ENCODE measurements at regions not wholly inside any gene's neighbourhood (a gene's known extent, or its start where the extent isn't known, plus 50 kb on each side); places are given as distances from the start of the nearest gene placed in this dataset.

GRCh38 chr4:176967586-176967985 lies 174.9 kb upstream of the VEGFC start:
- no peak for DNase-seq (ENCODE audit: low spot score)
- in situ Hi-C loops (cut with HindIII; ENCODE audit: low sequenced_read_pairs), result no loop called here

GRCh38 chr4:176968094-176968493 lies 175.4 kb upstream of the VEGFC start:
- in situ Hi-C loops (cut with HindIII; ENCODE audit: low sequenced_read_pairs), result no loop called here
- no peak for DNase-seq (ENCODE audit: low spot score)

GRCh38 chr4:176969011-176969410 lies 176.3 kb upstream of the VEGFC start:
- in situ Hi-C loops (cut with HindIII; ENCODE audit: low sequenced_read_pairs), result no loop called here
- no peak for DNase-seq (ENCODE audit: low spot score)

GRCh38 chr4:176970853-176971252 lies 178.1 kb upstream of the VEGFC start:
- no peak for DNase-seq (ENCODE audit: low spot score)
- in situ Hi-C loops (cut with HindIII; ENCODE audit: low sequenced_read_pairs), result no loop called here

- in situ Hi-C loops (cut with HindIII; ENCODE audit: low sequenced_read_pairs), result no loop called here
- no peak for DNase-seq (ENCODE audit: low spot score)
Observed at GRCh38 chr4:176971576-176972115, 178.9 kb upstream of the VEGFC start.

DNA sequence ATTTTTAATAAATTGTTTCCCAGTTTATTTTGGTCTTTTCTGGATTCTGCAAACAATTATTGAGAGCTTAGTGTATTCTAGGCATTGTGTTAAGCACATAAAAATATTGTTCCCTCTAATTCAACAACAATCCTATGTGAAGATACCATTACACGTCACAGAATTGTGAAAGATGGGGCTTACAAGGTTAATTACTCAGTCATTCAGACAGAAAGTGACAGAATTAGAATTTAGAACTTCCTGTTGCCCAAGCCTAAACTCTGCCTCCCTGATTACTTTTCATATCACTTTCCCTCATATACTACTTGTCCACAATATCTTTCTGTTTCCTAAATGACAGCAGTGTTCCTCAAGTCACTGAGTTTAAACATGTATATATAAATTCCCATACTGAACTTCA lies 186.7 kb upstream of the VEGFC start:
- DNase-seq (ENCODE audit: low spot score), result no peak
- in situ Hi-C loops (cut with HindIII; ENCODE audit: low sequenced_read_pairs), result no loop called here

- in situ Hi-C loops (cut with HindIII; ENCODE audit: low sequenced_read_pairs), result no loop called here
- no peak for DNase-seq (ENCODE audit: low spot score)
Observed at GRCh38 chr4:176981074-176981473, 188.4 kb upstream of the VEGFC start.

GRCh38 chr4:176981551-176981950 lies 188.8 kb upstream of the VEGFC start:
- no peak for DNase-seq (ENCODE audit: low spot score)
- in situ Hi-C loops (cut with HindIII; ENCODE audit: low sequenced_read_pairs), result no loop called here

GRCh38 chr4:176988226-176988625 lies 195.5 kb upstream of the VEGFC start:
- DNase-seq (ENCODE audit: low spot score), result no peak
- in situ Hi-C loops (cut with HindIII; ENCODE audit: low sequenced_read_pairs), result no loop called here

DNA sequence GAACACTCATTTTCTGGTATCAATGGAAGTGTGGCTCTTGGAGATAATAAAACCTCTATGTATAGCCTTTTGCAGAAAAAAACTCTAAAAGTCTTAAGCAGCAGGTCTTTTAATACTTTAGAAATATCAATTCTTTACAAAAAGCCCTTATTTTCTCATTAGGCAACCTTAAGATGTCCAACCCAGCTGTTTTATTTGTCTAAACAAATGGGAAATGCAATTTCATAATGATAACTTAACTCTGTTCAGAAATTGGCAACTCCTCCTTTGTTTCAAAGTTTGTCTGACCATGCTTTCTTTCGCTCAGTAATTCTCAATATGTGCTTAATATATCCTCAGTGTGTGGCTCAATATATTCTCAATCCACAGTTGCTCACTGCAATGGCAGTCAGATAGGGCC lies 196.5 kb upstream of the VEGFC start:
- no peak for DNase-seq (ENCODE audit: low spot score)
- in situ Hi-C loops (cut with HindIII; ENCODE audit: low sequenced_read_pairs), result no loop called here

- in situ Hi-C loops (cut with HindIII; ENCODE audit: low sequenced_read_pairs), result no loop called here
- no peak for DNase-seq (ENCODE audit: low spot score)
Observed at GRCh38 chr4:176999935-177000543, 207.3 kb upstream of the VEGFC start.

DNA sequence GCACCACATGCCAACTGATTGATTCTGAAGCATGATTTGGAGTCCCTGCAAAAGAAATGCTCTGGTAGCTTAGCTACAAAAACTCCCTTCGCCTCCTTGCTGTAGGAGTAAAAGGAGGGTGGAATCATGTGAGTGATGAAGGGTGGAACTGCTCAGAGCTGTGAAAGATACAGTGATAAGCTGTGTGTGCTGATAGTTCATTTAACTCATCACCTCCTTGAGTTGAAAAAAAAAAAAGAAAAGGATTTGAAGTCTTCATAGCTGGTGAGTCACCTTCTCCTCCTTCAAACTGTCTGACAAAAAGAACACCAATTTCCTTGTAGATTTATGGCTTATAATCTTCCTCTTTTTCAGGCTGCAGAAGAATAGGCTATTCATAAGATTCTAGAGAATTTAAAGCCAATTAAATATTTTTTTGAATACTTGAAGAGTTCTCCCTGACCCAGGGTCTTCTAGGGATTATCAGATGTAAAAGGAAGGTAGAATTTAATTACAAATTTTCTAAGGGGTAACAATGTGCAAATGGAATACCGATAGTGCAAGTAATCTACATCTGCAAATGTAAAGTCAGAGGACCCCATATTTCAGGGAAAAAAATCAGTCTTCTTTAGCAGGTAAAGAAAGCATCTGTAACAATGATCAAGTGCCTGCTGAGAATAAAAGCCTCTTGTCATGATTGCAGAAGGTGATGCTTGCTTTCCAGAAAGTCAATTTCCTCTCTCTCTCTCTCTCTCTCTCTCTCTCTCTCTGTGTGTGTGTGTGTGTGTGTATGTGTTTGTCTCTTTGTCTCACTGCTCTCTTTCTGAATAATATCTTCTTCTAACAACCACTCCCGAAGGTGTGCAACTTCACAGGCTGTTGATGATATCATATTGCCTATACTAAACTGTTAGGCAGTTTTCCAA lies 208.8 kb upstream of the VEGFC start:
- no peak for DNase-seq (ENCODE audit: low spot score)

GRCh38 chr4:177005674-177006230 lies 213.0 kb upstream of the VEGFC start:
- no peak for DNase-seq (ENCODE audit: low spot score)
- in situ Hi-C loops (cut with HindIII; ENCODE audit: low sequenced_read_pairs), result no loop called here

More for the DNA sequence above, 208.8 kb upstream of the VEGFC start:
- in situ Hi-C loops (cut with HindIII; ENCODE audit: low sequenced_read_pairs), result no loop called here

DNA sequence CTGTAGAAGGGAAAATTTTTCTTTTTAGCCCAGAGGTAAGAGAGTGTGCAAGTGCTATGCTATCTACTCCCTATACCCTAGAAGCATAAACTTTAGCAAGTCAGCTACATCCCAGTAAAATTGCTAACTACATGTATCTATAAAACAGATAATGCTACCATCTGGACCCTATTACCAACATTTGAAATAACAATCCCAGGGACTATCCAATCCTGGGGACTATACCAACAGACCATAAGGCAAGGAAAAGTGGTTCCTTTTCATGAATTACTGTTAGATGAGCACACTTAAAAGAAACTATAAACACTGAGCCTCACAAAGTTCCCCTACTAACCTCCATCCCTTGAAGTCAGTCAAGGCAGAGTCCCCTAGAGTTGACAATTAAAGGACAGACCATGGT lies 213.6 kb upstream of the VEGFC start:
- in situ Hi-C loops (cut with HindIII; ENCODE audit: low sequenced_read_pairs), result no loop called here
- no peak for DNase-seq (ENCODE audit: low spot score)

- in situ Hi-C loops (cut with HindIII; ENCODE audit: low sequenced_read_pairs), result no loop called here
- DNase-seq (ENCODE audit: low spot score), result no peak
Observed at GRCh38 chr4:177008071-177008835, 215.5 kb upstream of the VEGFC start.

DNA sequence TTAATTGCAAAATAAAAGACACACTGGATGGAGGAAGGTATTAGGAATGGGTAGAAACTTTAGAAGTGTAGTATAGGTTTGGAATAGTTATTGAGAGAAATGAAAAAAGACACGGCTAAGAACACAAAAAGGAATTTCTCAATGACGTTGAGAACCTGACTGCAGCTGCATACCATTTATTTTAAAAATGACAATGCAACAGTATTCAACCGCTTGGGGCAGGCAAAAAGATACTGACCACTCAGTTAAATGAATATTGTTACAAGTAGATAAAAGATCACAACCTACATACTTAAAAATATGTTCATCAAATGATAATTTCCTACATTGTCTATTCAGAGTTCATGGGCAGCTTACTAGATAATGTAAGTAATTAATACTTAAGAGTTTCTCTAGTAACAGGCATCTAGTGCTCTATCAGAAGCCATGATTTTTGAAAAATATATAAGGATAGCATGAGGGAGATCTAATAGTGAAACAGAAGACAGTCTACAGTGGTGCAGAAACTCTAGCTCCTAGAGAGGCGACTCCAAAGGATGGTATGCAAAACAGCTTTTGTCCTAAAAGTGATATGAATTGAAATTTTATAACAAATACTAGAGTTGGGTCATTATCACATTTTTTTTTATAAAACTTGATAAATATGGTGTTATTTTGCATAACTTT lies 216.2 kb upstream of the VEGFC start:
- DNase-seq (ENCODE audit: low spot score), result no peak
- in situ Hi-C loops (cut with HindIII; ENCODE audit: low sequenced_read_pairs), result no loop called here

GRCh38 chr4:177010418-177010817 lies 217.7 kb upstream of the VEGFC start:
- in situ Hi-C loops (cut with HindIII; ENCODE audit: low sequenced_read_pairs), result no loop called here
- no peak for DNase-seq (ENCODE audit: low spot score)

- no peak for DNase-seq (ENCODE audit: low spot score)
- in situ Hi-C loops (cut with HindIII; ENCODE audit: low sequenced_read_pairs), result no loop called here
Observed at GRCh38 chr4:177012918-177013545, 220.3 kb upstream of the VEGFC start.
